Mesenchymal stem cell (in vitro differentiated cells and primary cell): ENCODE measurements at regions not wholly inside any gene's neighbourhood (a gene's known extent, or its start where the extent isn't known, plus 50 kb on each side); places are given as distances from the start of the nearest gene placed in this dataset.

ENCODE experiments used
- DNase-seq: peaks from one replicate; pipeline ENCODE4 v3.0.0-alpha.2; 2013
- H2AFZ ChIP-seq: one replicate; pipeline ENCODE4 v1.6.1; 2013; ENCODE audit warnings: low read depth, mild to moderate bottlenecking, control low read depth, inconsistent platforms, low read length, moderate library complexity
- H2AK5ac ChIP-seq: 2 replicates; pipeline ENCODE4 v1.6.1; 2013; ENCODE audit warnings: low read length, moderate library complexity, mild to moderate bottlenecking, inconsistent platforms; ENCODE audit not compliant: severe bottlenecking
- H2BK120ac ChIP-seq: one replicate; pipeline ENCODE4 v1.6.1; 2013; ENCODE audit warnings: low read depth, mild to moderate bottlenecking, inconsistent platforms, low read length, moderate library complexity
- H2BK12ac ChIP-seq, 2 experiments: one replicate each; pipeline ENCODE4 v1.6.1; 2013; ENCODE audit warnings: inconsistent platforms in 2 of 2, low read length in 2 of 2, mild to moderate bottlenecking in 2 of 2, moderate library complexity in 2 of 2, control low read depth in 1 of 2
- H2BK15ac ChIP-seq: one replicate; pipeline ENCODE4 v1.6.1; 2013; ENCODE audit warnings: mild to moderate bottlenecking, low read depth, inconsistent platforms; ENCODE audit not compliant: poor library complexity, severe bottlenecking
- H2BK5ac ChIP-seq: 2 replicates; pipeline ENCODE4 v1.6.1; 2013; ENCODE audit warnings: low read depth, mild to moderate bottlenecking, low read length, control low read depth, inconsistent platforms; ENCODE audit not compliant: poor library complexity, severe bottlenecking
- H3K14ac ChIP-seq, 2 experiments: one replicate each; pipeline ENCODE4 v1.6.1; 2013; ENCODE audit warnings: inconsistent platforms in 2 of 2, low read length in 2 of 2, control low read depth in 1 of 2, mild to moderate bottlenecking in 1 of 2, moderate library complexity in 1 of 2
- H3K18ac ChIP-seq, 2 experiments: one replicate each; pipeline ENCODE4 v1.6.1; 2013; ENCODE audit warnings: inconsistent platforms in 2 of 2, low read length in 2 of 2, control low read depth in 1 of 2, low read depth in 1 of 2, mild to moderate bottlenecking in 1 of 2
- H3K23ac ChIP-seq, 2 experiments: one replicate each; pipeline ENCODE4 v1.6.1; 2013; ENCODE audit warnings: inconsistent platforms in 2 of 2, low read length in 2 of 2, mild to moderate bottlenecking in 2 of 2, moderate library complexity in 2 of 2, control low read depth in 1 of 2
- H3K27ac ChIP-seq: 2 replicates; pipeline ENCODE4 v1.5.1; 2013; ENCODE audit warnings: mild to moderate bottlenecking, moderate library complexity, low read length, control low read depth, inconsistent platforms; ENCODE audit not compliant: poor library complexity, severe bottlenecking
- H3K27me3 ChIP-seq, 2 experiments: 2 replicates each; pipeline versions ENCODE4 v1.6.1 to v1.7.0; 2013; ENCODE audit warnings: low read length in 2 of 2, mild to moderate bottlenecking in 2 of 2, moderate library complexity in 2 of 2, control low read depth in 1 of 2, inconsistent platforms in 1 of 2; ENCODE audit not compliant: control insufficient read depth in 1 of 2, insufficient read depth in 1 of 2
- H3K36me3 ChIP-seq, 2 experiments: 2 replicates each; pipeline versions ENCODE4 v1.6.1 to v1.7.0; 2013; ENCODE audit warnings: low read length in 2 of 2, control low read depth in 1 of 2, inconsistent platforms in 1 of 2, low read depth in 1 of 2, mild to moderate bottlenecking in 1 of 2; ENCODE audit not compliant: insufficient read depth in 2 of 2, control insufficient read depth in 1 of 2
- H3K4ac ChIP-seq, 2 experiments: one replicate each; pipeline ENCODE4 v1.6.1; 2013; ENCODE audit warnings: inconsistent platforms in 2 of 2, low read length in 2 of 2, mild to moderate bottlenecking in 2 of 2, moderate library complexity in 2 of 2, control low read depth in 1 of 2, low read depth in 1 of 2
- H3K4me1 ChIP-seq: 2 replicates; pipeline ENCODE4 v1.6.1; 2013; ENCODE audit warnings: low read depth, low read length, control low read depth; ENCODE audit not compliant: control insufficient read depth, insufficient read depth
- H3K4me2 ChIP-seq: 2 replicates; pipeline ENCODE4 v1.6.1; 2013; ENCODE audit warnings: low read length, mild to moderate bottlenecking, inconsistent platforms; ENCODE audit not compliant: poor library complexity, severe bottlenecking
- H3K4me3 ChIP-seq, 2 experiments: 2 replicates each; pipeline versions ENCODE4 v1.5.1 to v1.7.0; 2013; ENCODE audit warnings: low read length in 2 of 2, mild to moderate bottlenecking in 2 of 2, control low read depth in 1 of 2, low read depth in 1 of 2; ENCODE audit not compliant: insufficient read depth in 1 of 2
- H3K79me1 ChIP-seq: replicated peaks from 2 replicates; pipeline ENCODE4 v1.6.1; 2013; ENCODE audit warnings: mild to moderate bottlenecking, control low read depth, low read length, inconsistent platforms; ENCODE audit not compliant: poor library complexity, severe bottlenecking
- H3K9ac ChIP-seq: 2 replicates; pipeline ENCODE4 v1.7.0; 2013; ENCODE audit warnings: mild to moderate bottlenecking, low read length, moderate library complexity
- H3K9me3 ChIP-seq: 2 replicates; pipeline ENCODE4 v1.7.0; 2013; ENCODE audit warnings: mild to moderate bottlenecking, low read length; ENCODE audit not compliant: control insufficient read depth
- H4K8ac ChIP-seq: one replicate; pipeline ENCODE4 v1.6.1; 2013; ENCODE audit warnings: inconsistent platforms, mild to moderate bottlenecking, low read length, moderate library complexity
- H4K91ac ChIP-seq: one replicate; pipeline ENCODE4 v1.6.1; 2013; ENCODE audit warnings: mild to moderate bottlenecking, low read length, inconsistent platforms
- WGBS: methylation state at CpG from one replicate; pipeline ENCODE4 v1.1.7; 2013; ENCODE audit warnings: mixed read lengths; 5-methylcytosine and 5-hydroxymethylcytosine counted together

GRCh38 chr6:150702675-150703074 lies 103.0 kb downstream of the PLEKHG1 start:
- Histone ChIP-seq H3K4me2 (no peak overlapping the region), H3K14ac (no peak overlapping the region), H3K9me3 (no peaks in the 10 kb centered on the region), H3K9ac (no peak overlapping the region), H3K27me3 (peaks cover 0 to under 1% of the 10 kb centered on the region in 2 experiments), H3K18ac (no peak overlapping the region), H3K79me1 (no peaks in the 10 kb centered on the region), H3K27ac (no peak overlapping the region), H4K91ac (no peak overlapping the region), H2BK5ac (no peak overlapping the region), H3K36me3 (no peaks in the 10 kb centered on the region), H3K23ac (no peak overlapping the region), H2AFZ (no peak overlapping the region), H3K4ac (no peak overlapping the region), H2BK120ac (no peak overlapping the region), H4K8ac (no peak overlapping the region), H2AK5ac (no peak overlapping the region), H3K4me1 (no peaks in the 10 kb centered on the region), H2BK12ac (no peak overlapping the region), H3K4me3 (no peak overlapping the region), H2BK15ac (no peak overlapping the region)
- WGBS, result 72% methylated on average over 6 of the region's 6 CpGs
- DNase-seq, result no peak

- H2BK15ac ChIP-seq, result no peak overlapping the region
These were observed 104.9 kb downstream of the PLEKHG1 start for GRCh38 chr6:150704447-150705192.

GRCh38 chr6:150705392-150705791 lies 105.7 kb downstream of the PLEKHG1 start:
- DNase-seq, result no peak
- Histone ChIP-seq H2BK5ac (no peak overlapping the region), H3K18ac (no peak overlapping the region)

More at GRCh38 chr6:150704447-150705192, 104.9 kb downstream of the PLEKHG1 start:
- no peaks in the 10 kb centered on the region for H3K79me1 ChIP-seq
- no peak overlapping the region for H3K4me3 ChIP-seq
- H3K9ac ChIP-seq, result no peak overlapping the region
- H3K27me3 ChIP-seq, result peaks cover 0 to 5% of the 10 kb centered on the region in 2 experiments
- H3K18ac ChIP-seq, result no peak overlapping the region
- 80% methylated on average over 6 of the region's 6 CpGs for WGBS
- H3K36me3 ChIP-seq, result no peaks in the 10 kb centered on the region
- H2BK12ac ChIP-seq, result no peak overlapping the region
- H3K4me2 ChIP-seq, result no peak overlapping the region
- no peaks in the 10 kb centered on the region for H3K9me3 ChIP-seq
- DNase-seq, result no peak
- no peak overlapping the region for H3K4ac ChIP-seq
- no peak overlapping the region for H4K91ac ChIP-seq
- no peaks in the 10 kb centered on the region for H3K4me1 ChIP-seq
- no peak overlapping the region for H2BK5ac ChIP-seq
- no peak overlapping the region for H3K14ac ChIP-seq
- no peak overlapping the region for H4K8ac ChIP-seq
- no peak overlapping the region for H2AFZ ChIP-seq
- no peak overlapping the region for H2AK5ac ChIP-seq
- H2BK120ac ChIP-seq, result no peak overlapping the region
- no peak overlapping the region for H3K27ac ChIP-seq
- no peak overlapping the region for H3K23ac ChIP-seq

GRCh38 chr6:150710236-150710635 lies 110.6 kb downstream of the PLEKHG1 start:
- WGBS, result 92% methylated on average over 3 of the region's 6 CpGs

More at GRCh38 chr6:150705392-150705791, 105.7 kb downstream of the PLEKHG1 start:
- Histone ChIP-seq H3K27me3 (peaks cover 0 to 5% of the 10 kb centered on the region in 2 experiments), H3K79me1 (no peaks in the 10 kb centered on the region), H4K91ac (no peak overlapping the region), H3K4ac (no peak overlapping the region), H3K4me2 (no peak overlapping the region), H3K23ac (no peak overlapping the region), H3K14ac (no peak overlapping the region), H3K27ac (no peak overlapping the region), H3K9ac (no peak overlapping the region), H3K4me1 (no peaks in the 10 kb centered on the region), H2AK5ac (no peak overlapping the region), H2BK12ac (no peak overlapping the region), H2AFZ (no peak overlapping the region), H4K8ac (no peak overlapping the region), H3K9me3 (no peaks in the 10 kb centered on the region), H2BK15ac (no peak overlapping the region), H3K36me3 (no peaks in the 10 kb centered on the region), H3K4me3 (no peak overlapping the region), H2BK120ac (no peak overlapping the region)
- 86% methylated on average over 7 of the region's 9 CpGs for WGBS

More at GRCh38 chr6:150710236-150710635, 110.6 kb downstream of the PLEKHG1 start:
- Histone ChIP-seq H2AFZ (no peak overlapping the region), H3K18ac (no peak overlapping the region), H3K4ac (no peak overlapping the region), H3K4me1 (no peaks in the 10 kb centered on the region), H3K4me2 (no peak overlapping the region), H4K8ac (no peak overlapping the region), H3K27me3 (peaks cover 0 to 14% of the 10 kb centered on the region in 2 experiments), H3K9ac (no peak overlapping the region), H3K14ac (no peak overlapping the region), H3K9me3 (no peaks in the 10 kb centered on the region), H3K4me3 (no peak overlapping the region), H2AK5ac (no peak overlapping the region), H3K23ac (no peak overlapping the region), H4K91ac (no peak overlapping the region), H2BK15ac (no peak overlapping the region), H2BK120ac (no peak overlapping the region), H2BK5ac (no peak overlapping the region), H3K27ac (no peak overlapping the region), H3K79me1 (no peaks in the 10 kb centered on the region), H3K36me3 (no peaks in the 10 kb centered on the region), H2BK12ac (no peak overlapping the region)
- no peak for DNase-seq
